ENCODE measurements at regions not wholly inside any gene's neighbourhood (a gene's known extent, or its start where the extent isn't known, plus 50 kb on each side); places are given as distances from the start of the nearest gene placed in this dataset.

DNA sequence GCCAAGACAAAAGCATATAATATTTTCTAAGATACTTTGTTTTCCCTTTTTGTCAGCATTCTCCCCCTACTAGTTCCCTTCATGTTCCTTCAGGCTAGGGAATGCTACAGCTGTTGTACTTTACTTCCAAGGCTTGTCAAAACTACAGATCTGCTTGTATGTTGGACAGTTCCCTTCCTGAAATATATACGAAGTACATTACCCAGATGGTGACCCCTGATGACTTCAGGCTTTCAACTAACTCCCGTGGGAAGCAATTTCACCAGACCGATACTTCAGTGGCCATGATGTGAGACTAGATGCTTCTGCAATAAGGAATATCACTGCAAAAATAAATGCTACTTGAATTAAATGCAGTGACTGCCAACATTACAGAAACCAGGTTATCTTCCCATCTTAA lies 332.8 kb downstream of the SH2D1A start:
- H3K4me1 ChIP-seq (ENCODE audit: insufficient read depth, low read length, severe bottlenecking): no peaks in the 10 kb centered on the region
- no peaks in the 10 kb centered on the region for H4K20me1 ChIP-seq (ENCODE audit: insufficient read depth, low read length)
- H2AFZ ChIP-seq (ENCODE audit: low read length): no peak overlapping the region
- TF ChIP-seq CTCF (IDR thresholded peaks at IDR 0.05; ENCODE audit: low read length) (no peak), EZH2 (IDR thresholded peaks at IDR 0.05; ENCODE audit: borderline replicate concordance, low read length) (no peak)
- no peaks in the 10 kb centered on the region for H3K79me2 ChIP-seq (ENCODE audit: insufficient read depth, low read length)
- no peak overlapping the region for H3K4me2 ChIP-seq (ENCODE audit: low read length)
- H3K36me3 ChIP-seq (ENCODE audit: insufficient read depth, low read length): no peaks in the 10 kb centered on the region
- no peak overlapping the region for H3K4me3 ChIP-seq (ENCODE audit: low read depth, low read length, poor library complexity, severe bottlenecking)
- H3K27me3 ChIP-seq (ENCODE audit: insufficient read depth, low read length): no peaks in the 10 kb centered on the region
- H3K9me2 ChIP-seq (ENCODE audit: low read depth, low read length): no peaks in the 10 kb centered on the region
- no peaks in the 10 kb centered on the region for H3K9me3 ChIP-seq (ENCODE audit: low read length)
- no peak overlapping the region for H3K27ac ChIP-seq (ENCODE audit: low read depth, low read length, poor library complexity, severe bottlenecking)
- H3F3A ChIP-seq (ENCODE audit: insufficient read depth, low read length): no peaks in the 10 kb centered on the region
- no peak overlapping the region for H3K9ac ChIP-seq (ENCODE audit: low read length)

DNA sequence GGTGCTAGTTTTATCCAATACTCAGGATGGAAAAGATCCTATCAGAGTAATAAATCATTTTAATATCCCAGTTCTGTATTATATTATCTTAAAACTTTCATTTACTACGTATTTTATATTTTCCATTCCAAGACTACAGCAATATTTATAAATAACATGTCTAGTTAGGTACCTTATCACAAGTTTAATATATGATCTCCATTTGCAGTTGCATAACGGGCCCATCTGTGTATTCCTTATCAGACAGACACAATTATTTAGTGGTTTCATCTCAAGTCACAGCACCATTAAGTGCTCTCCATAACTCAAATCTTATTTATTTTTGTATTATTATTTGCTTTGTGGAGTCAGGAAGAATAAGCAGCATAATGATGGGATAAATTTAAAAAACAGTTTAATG lies 333.9 kb downstream of the SH2D1A start:
- H2AFZ ChIP-seq (ENCODE audit: low read length): no peak overlapping the region
- H3K36me3 ChIP-seq (ENCODE audit: insufficient read depth, low read length): no peaks in the 10 kb centered on the region

GRCh38 chrX:124690495-124690894 lies 344.1 kb downstream of the SH2D1A start:
- no peaks in the 10 kb centered on the region for H3K9me2 ChIP-seq (ENCODE audit: low read depth, low read length)
- no peaks in the 10 kb centered on the region for H3F3A ChIP-seq (ENCODE audit: insufficient read depth, low read length)
- no peak overlapping the region for H3K4me3 ChIP-seq (ENCODE audit: low read depth, low read length, poor library complexity, severe bottlenecking)
- no peaks in the 10 kb centered on the region for H4K20me1 ChIP-seq (ENCODE audit: insufficient read depth, low read length)
- no peaks in the 10 kb centered on the region for H3K79me2 ChIP-seq (ENCODE audit: insufficient read depth, low read length)
- H3K9me3 ChIP-seq (ENCODE audit: low read length): no peaks in the 10 kb centered on the region
- no peak overlapping the region for H3K27ac ChIP-seq (ENCODE audit: low read depth, low read length, poor library complexity, severe bottlenecking)
- no peaks in the 10 kb centered on the region for H3K27me3 ChIP-seq (ENCODE audit: insufficient read depth, low read length)
- H2AFZ ChIP-seq (ENCODE audit: low read length): no peak overlapping the region
- H3K36me3 ChIP-seq (ENCODE audit: insufficient read depth, low read length): no peaks in the 10 kb centered on the region
- no peaks in the 10 kb centered on the region for H3K4me1 ChIP-seq (ENCODE audit: insufficient read depth, low read length, severe bottlenecking)
- no peak overlapping the region for H3K9ac ChIP-seq (ENCODE audit: low read length)
- H3K4me2 ChIP-seq (ENCODE audit: low read length): no peak overlapping the region
- TF ChIP-seq CTCF (IDR thresholded peaks at IDR 0.05; ENCODE audit: low read length) (no peak), EZH2 (IDR thresholded peaks at IDR 0.05; ENCODE audit: borderline replicate concordance, low read length) (no peak)

More for the DNA sequence above, 333.9 kb downstream of the SH2D1A start:
- Histone ChIP-seq H3K4me3 (ENCODE audit: low read depth, low read length, poor library complexity, severe bottlenecking) (no peak overlapping the region), H3K4me1 (ENCODE audit: insufficient read depth, low read length, severe bottlenecking) (no peaks in the 10 kb centered on the region), H4K20me1 (ENCODE audit: insufficient read depth, low read length) (no peaks in the 10 kb centered on the region), H3K4me2 (ENCODE audit: low read length) (no peak overlapping the region), H3K9ac (ENCODE audit: low read length) (no peak overlapping the region), H3K9me2 (ENCODE audit: low read depth, low read length) (no peaks in the 10 kb centered on the region), H3K79me2 (ENCODE audit: insufficient read depth, low read length) (no peaks in the 10 kb centered on the region), H3K27ac (ENCODE audit: low read depth, low read length, poor library complexity, severe bottlenecking) (no peak overlapping the region), H3K27me3 (ENCODE audit: insufficient read depth, low read length) (no peaks in the 10 kb centered on the region), H3K9me3 (ENCODE audit: low read length) (no peaks in the 10 kb centered on the region), H3F3A (ENCODE audit: insufficient read depth, low read length) (no peaks in the 10 kb centered on the region)
- no peak for TF ChIP-seq CTCF (IDR thresholded peaks at IDR 0.05; ENCODE audit: low read length)
- no peak for TF ChIP-seq EZH2 (IDR thresholded peaks at IDR 0.05; ENCODE audit: borderline replicate concordance, low read length)
